ENCODE measurements at regions not wholly inside any gene's neighbourhood (a gene's known extent, or its start where the extent isn't known, plus 50 kb on each side); places are given as distances from the start of the nearest gene placed in this dataset.

DNA sequence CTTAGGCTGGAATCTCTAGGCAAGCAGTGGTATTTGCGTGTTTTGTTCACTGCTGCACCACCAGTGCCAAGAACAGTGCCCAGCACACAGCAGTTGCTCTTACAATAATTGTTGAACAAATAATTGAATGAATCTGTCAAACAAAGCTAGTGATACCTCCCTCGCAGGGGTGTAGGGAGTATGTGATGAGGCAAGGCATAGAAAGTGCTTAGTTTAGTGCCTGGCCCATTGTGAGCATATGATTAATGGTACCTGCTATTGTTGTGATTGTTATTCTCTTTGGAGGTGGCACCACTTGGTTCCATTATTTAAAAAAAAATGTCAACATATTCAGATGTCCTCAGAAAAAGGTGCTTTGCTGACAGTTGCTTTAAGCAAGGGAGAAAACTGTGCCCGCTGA, 210.1 kb upstream of the TBX3 start:
- no peak for TF ChIP-seq EZH2 (IDR thresholded peaks at IDR 0.05; ENCODE audit: low read length, missing control alignments)
- TF ChIP-seq, protein P1, sequence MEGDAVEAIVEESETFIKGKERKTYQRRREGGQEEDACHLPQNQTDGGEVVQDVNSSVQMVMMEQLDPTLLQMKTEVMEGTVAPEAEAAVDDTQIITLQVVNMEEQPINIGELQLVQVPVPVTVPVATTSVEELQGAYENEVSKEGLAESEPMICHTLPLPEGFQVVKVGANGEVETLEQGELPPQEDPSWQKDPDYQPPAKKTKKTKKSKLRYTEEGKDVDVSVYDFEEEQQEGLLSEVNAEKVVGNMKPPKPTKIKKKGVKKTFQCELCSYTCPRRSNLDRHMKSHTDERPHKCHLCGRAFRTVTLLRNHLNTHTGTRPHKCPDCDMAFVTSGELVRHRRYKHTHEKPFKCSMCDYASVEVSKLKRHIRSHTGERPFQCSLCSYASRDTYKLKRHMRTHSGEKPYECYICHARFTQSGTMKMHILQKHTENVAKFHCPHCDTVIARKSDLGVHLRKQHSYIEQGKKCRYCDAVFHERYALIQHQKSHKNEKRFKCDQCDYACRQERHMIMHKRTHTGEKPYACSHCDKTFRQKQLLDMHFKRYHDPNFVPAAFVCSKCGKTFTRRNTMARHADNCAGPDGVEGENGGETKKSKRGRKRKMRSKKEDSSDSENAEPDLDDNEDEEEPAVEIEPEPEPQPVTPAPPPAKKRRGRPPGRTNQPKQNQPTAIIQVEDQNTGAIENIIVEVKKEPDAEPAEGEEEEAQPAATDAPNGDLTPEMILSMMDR (conservative IDR thresholded peaks at IDR 0.05 in 1 of 2, IDR thresholded peaks at IDR 0.05 in 1 of 2; ENCODE audit: low read depth in 1 of 2, low read length in 2 of 2) = no peak
- Histone ChIP-seq H3K4me3 (replicated peaks in 1 of 4; ENCODE audit: control extremely low read depth in 1 of 4, insufficient read depth in 1 of 4, low read depth in 3 of 4, low read length in 4 of 4) (no peak overlapping the region), H3K9ac (ENCODE audit: insufficient read depth, low read length) (no peak overlapping the region), H3K27ac (ENCODE audit: insufficient read depth, low read length) (no peak overlapping the region), H4K20me1 (ENCODE audit: control insufficient read depth, extremely low read depth, insufficient read depth, low read length) (no peaks in the 10 kb centered on the region), H2AFZ (ENCODE audit: low read length) (no peak overlapping the region), H3K27me3 (ENCODE audit: control insufficient read depth, insufficient read depth, low read length) (no peaks in the 10 kb centered on the region), H3K4me2 (ENCODE audit: extremely low read depth, insufficient read depth, low read length) (no peak overlapping the region), H3K79me2 (ENCODE audit: control insufficient read depth, insufficient read depth, low read length) (no peaks in the 10 kb centered on the region), H3K36me3 (ENCODE audit: control insufficient read depth, insufficient read depth, low read length) (no peaks in the 10 kb centered on the region), H3K9me3 (ENCODE audit: control insufficient read depth, insufficient read depth, low read depth, low read length) (no peaks in the 10 kb centered on the region), H3K4me1 (ENCODE audit: control insufficient read depth, extremely low read depth, insufficient read depth, low read length) (no peaks in the 10 kb centered on the region)
- DNase-seq (ENCODE audit: low read depth in 2 of 2) = no peak

DNA sequence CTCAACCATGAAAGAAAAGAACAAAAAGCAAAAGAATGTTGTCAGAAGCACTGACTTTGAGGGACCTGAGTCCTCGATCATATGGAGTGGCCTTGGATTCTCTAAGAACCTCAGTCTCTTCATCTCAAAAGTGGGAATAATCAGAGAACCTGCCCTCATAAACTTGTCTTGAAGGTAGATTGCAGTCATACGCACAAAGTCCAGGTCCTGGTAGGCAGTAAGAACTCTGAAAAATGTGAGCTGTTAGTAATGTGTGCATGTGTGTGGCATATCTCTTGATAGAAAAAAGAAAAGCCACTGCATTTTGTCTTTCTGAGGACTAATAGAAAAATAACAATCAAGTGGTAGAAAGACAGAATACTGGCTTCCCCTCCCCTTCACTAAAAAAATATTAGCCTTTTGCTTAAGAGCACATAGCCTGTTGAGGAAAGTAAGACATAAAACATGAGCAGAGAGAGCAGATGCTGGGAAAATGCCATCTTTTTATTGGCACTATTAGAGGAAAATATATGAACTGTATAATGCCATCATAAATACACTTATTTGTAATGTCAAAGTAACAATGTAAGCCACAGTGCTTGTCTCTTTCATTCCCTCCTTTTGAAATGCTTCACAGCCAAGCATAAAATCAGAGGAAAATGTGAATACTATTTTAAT, 205.1 kb upstream of the TBX3 start:
- Histone ChIP-seq H3K27me3 (ENCODE audit: control insufficient read depth, insufficient read depth, low read length) (no peaks in the 10 kb centered on the region), H4K20me1 (ENCODE audit: control insufficient read depth, extremely low read depth, insufficient read depth, low read length) (no peaks in the 10 kb centered on the region), H3K9me3 (ENCODE audit: control insufficient read depth, insufficient read depth, low read depth, low read length) (no peaks in the 10 kb centered on the region), H3K27ac (ENCODE audit: insufficient read depth, low read length) (no peak overlapping the region), H3K4me1 (ENCODE audit: control insufficient read depth, extremely low read depth, insufficient read depth, low read length) (no peaks in the 10 kb centered on the region), H3K79me2 (ENCODE audit: control insufficient read depth, insufficient read depth, low read length) (no peaks in the 10 kb centered on the region), H2AFZ (ENCODE audit: low read length) (no peak overlapping the region), H3K36me3 (ENCODE audit: control insufficient read depth, insufficient read depth, low read length) (no peaks in the 10 kb centered on the region), H3K9ac (ENCODE audit: insufficient read depth, low read length) (no peak overlapping the region), H3K4me2 (ENCODE audit: extremely low read depth, insufficient read depth, low read length) (no peak overlapping the region), H3K4me3 (replicated peaks in 1 of 4; ENCODE audit: control extremely low read depth in 1 of 4, insufficient read depth in 1 of 4, low read depth in 3 of 4, low read length in 4 of 4) (no peak overlapping the region)
- DNase-seq (ENCODE audit: low read depth in 2 of 2) = no peak
- TF ChIP-seq, protein P1 (conservative IDR thresholded peaks at IDR 0.05 in 1 of 2, IDR thresholded peaks at IDR 0.05 in 1 of 2; ENCODE audit: low read depth in 1 of 2, low read length in 2 of 2) = no peak
- TF ChIP-seq EZH2 (IDR thresholded peaks at IDR 0.05; ENCODE audit: low read length, missing control alignments) = no peak

DNA sequence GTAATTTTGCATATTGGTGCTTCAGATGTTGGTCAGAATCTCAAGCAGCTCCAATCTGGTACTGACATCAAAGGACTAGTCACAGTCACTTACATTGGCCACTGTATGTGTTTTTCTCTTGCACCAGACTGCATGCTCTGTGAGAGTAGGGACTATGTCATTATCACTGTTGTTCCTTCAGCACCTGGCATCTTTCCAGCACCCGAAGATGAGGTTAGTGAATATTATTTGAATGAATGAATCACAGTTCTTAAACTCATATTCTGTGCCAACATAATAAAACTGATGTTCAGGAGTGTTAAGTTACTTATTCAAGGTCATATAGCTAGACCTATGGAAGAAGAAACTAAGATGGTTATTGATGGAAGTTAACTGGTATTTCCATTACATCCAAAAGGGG, 204.5 kb upstream of the TBX3 start:
- Histone ChIP-seq H3K9me3 (ENCODE audit: control insufficient read depth, insufficient read depth, low read depth, low read length) (no peaks in the 10 kb centered on the region), H3K4me1 (ENCODE audit: control insufficient read depth, extremely low read depth, insufficient read depth, low read length) (no peaks in the 10 kb centered on the region), H3K79me2 (ENCODE audit: control insufficient read depth, insufficient read depth, low read length) (no peaks in the 10 kb centered on the region), H3K4me3 (replicated peaks in 1 of 4; ENCODE audit: control extremely low read depth in 1 of 4, insufficient read depth in 1 of 4, low read depth in 3 of 4, low read length in 4 of 4) (no peak overlapping the region), H3K27ac (ENCODE audit: insufficient read depth, low read length) (no peak overlapping the region), H4K20me1 (ENCODE audit: control insufficient read depth, extremely low read depth, insufficient read depth, low read length) (no peaks in the 10 kb centered on the region), H3K9ac (ENCODE audit: insufficient read depth, low read length) (no peak overlapping the region), H3K36me3 (ENCODE audit: control insufficient read depth, insufficient read depth, low read length) (no peaks in the 10 kb centered on the region), H3K4me2 (ENCODE audit: extremely low read depth, insufficient read depth, low read length) (no peak overlapping the region), H3K27me3 (ENCODE audit: control insufficient read depth, insufficient read depth, low read length) (no peaks in the 10 kb centered on the region), H2AFZ (ENCODE audit: low read length) (no peak overlapping the region)
- TF ChIP-seq, protein P1 (conservative IDR thresholded peaks at IDR 0.05 in 1 of 2, IDR thresholded peaks at IDR 0.05 in 1 of 2; ENCODE audit: low read depth in 1 of 2, low read length in 2 of 2) = no peak
- TF ChIP-seq EZH2 (IDR thresholded peaks at IDR 0.05; ENCODE audit: low read length, missing control alignments) = no peak
- DNase-seq (ENCODE audit: low read depth in 2 of 2) = peak; percentile 41 to 62

Data from fibroblast of lung (primary cell).